ENCODE measurements at regions not wholly inside any gene's neighbourhood (a gene's known extent, or its start where the extent isn't known, plus 50 kb on each side); places are given as distances from the start of the nearest gene placed in this dataset.

- Histone ChIP-seq H3K27me3 (ENCODE audit: control insufficient read depth, insufficient read depth, low read length) (no peaks in the 10 kb centered on the region), H3K9ac (ENCODE audit: low read length in 3 of 3) (no peak overlapping the region), H3K9me3 (ENCODE audit: control insufficient read depth in 2 of 3, insufficient read depth in 1 of 3, low read length in 3 of 3) (no peaks in the 10 kb centered on the region), H3K4me1 (ENCODE audit: control insufficient read depth in 2 of 3, insufficient read depth in 2 of 3, low read depth in 1 of 3, low read length in 3 of 3) (no peaks in the 10 kb centered on the region), H3K4me3 (ENCODE audit: low read length in 3 of 3) (no peak overlapping the region), H3K36me3 (ENCODE audit: control insufficient read depth in 2 of 3, insufficient read depth in 3 of 3, low read length in 3 of 3) (no peaks in the 10 kb centered on the region), H3K27ac (ENCODE audit: low read depth in 2 of 2, low read length in 2 of 2) (no peak overlapping the region)
- DNase-seq (no peak), FAIRE-seq (no peak)
- TF ChIP-seq CTCF (IDR thresholded peaks at IDR 0.05; ENCODE audit: borderline replicate concordance, extremely low read depth, insufficient read depth), result no peak
- intact Hi-C loops (cut with DNase I), result no loop called here
These were observed 258.8 kb upstream of the ASIC2 start for GRCh38 chr17:33551911-33552310.

- intact Hi-C loops (cut with DNase I), result no loop called here
- Histone ChIP-seq H3K27ac (ENCODE audit: low read depth in 2 of 2, low read length in 2 of 2) (no peak overlapping the region), H3K36me3 (ENCODE audit: control insufficient read depth in 2 of 3, insufficient read depth in 3 of 3, low read length in 3 of 3) (no peaks in the 10 kb centered on the region), H3K4me3 (ENCODE audit: low read length in 3 of 3) (no peak overlapping the region), H3K27me3 (ENCODE audit: control insufficient read depth, insufficient read depth, low read length) (no peaks in the 10 kb centered on the region), H3K9ac (ENCODE audit: low read length in 3 of 3) (no peak overlapping the region), H3K9me3 (ENCODE audit: control insufficient read depth in 2 of 3, insufficient read depth in 1 of 3, low read length in 3 of 3) (no peaks in the 10 kb centered on the region), H3K4me1 (ENCODE audit: control insufficient read depth in 2 of 3, insufficient read depth in 2 of 3, low read depth in 1 of 3, low read length in 3 of 3) (no peaks in the 10 kb centered on the region)
- FAIRE-seq, result no peak
- DNase-seq, result no peak
- no peak for TF ChIP-seq CTCF (IDR thresholded peaks at IDR 0.05; ENCODE audit: borderline replicate concordance, extremely low read depth, insufficient read depth)
These were observed 267.1 kb upstream of the ASIC2 start for GRCh38 chr17:33560165-33560564.

GRCh38 chr17:33560871-33561270 lies 267.8 kb upstream of the ASIC2 start:
- Histone ChIP-seq H3K9me3 (ENCODE audit: control insufficient read depth in 2 of 3, insufficient read depth in 1 of 3, low read length in 3 of 3) (no peaks in the 10 kb centered on the region), H3K27ac (ENCODE audit: low read depth in 2 of 2, low read length in 2 of 2) (no peak overlapping the region), H3K27me3 (ENCODE audit: control insufficient read depth, insufficient read depth, low read length) (no peaks in the 10 kb centered on the region), H3K4me1 (ENCODE audit: control insufficient read depth in 2 of 3, insufficient read depth in 2 of 3, low read depth in 1 of 3, low read length in 3 of 3) (no peaks in the 10 kb centered on the region), H3K9ac (ENCODE audit: low read length in 3 of 3) (no peak overlapping the region), H3K4me3 (ENCODE audit: low read length in 3 of 3) (no peak overlapping the region), H3K36me3 (ENCODE audit: control insufficient read depth in 2 of 3, insufficient read depth in 3 of 3, low read length in 3 of 3) (no peaks in the 10 kb centered on the region)
- FAIRE-seq (no peak), DNase-seq (no peak)
- intact Hi-C loops (cut with DNase I), result no loop called here
- no peak for TF ChIP-seq CTCF (IDR thresholded peaks at IDR 0.05; ENCODE audit: borderline replicate concordance, extremely low read depth, insufficient read depth)

GRCh38 chr17:33561569-33562334 lies 268.7 kb upstream of the ASIC2 start:
- Histone ChIP-seq H3K36me3 (ENCODE audit: control insufficient read depth in 2 of 3, insufficient read depth in 3 of 3, low read length in 3 of 3) (no peaks in the 10 kb centered on the region), H3K9me3 (ENCODE audit: control insufficient read depth in 2 of 3, insufficient read depth in 1 of 3, low read length in 3 of 3) (no peaks in the 10 kb centered on the region), H3K27me3 (ENCODE audit: control insufficient read depth, insufficient read depth, low read length) (no peaks in the 10 kb centered on the region), H3K9ac (ENCODE audit: low read length in 3 of 3) (no peak overlapping the region), H3K27ac (ENCODE audit: low read depth in 2 of 2, low read length in 2 of 2) (no peak overlapping the region), H3K4me1 (ENCODE audit: control insufficient read depth in 2 of 3, insufficient read depth in 2 of 3, low read depth in 1 of 3, low read length in 3 of 3) (no peaks in the 10 kb centered on the region), H3K4me3 (ENCODE audit: low read length in 3 of 3) (no peak overlapping the region)
- intact Hi-C loops (cut with DNase I), result no loop called here
- FAIRE-seq (no peak), DNase-seq (no peak)
- no peak for TF ChIP-seq CTCF (IDR thresholded peaks at IDR 0.05; ENCODE audit: borderline replicate concordance, extremely low read depth, insufficient read depth)

All from kidney (tissue), 13 donors.